Endothelial cell of umbilical vein (primary cell): ENCODE measurements at regions not wholly inside any gene's neighbourhood (a gene's known extent, or its start where the extent isn't known, plus 50 kb on each side); places are given as distances from the start of the nearest gene placed in this dataset.

Source experiments
- BruUV-seq: library from RNA; stranded (reverse); fragments of 400-500 nt; replicated peaks from 2 replicates; lab custom pipeline; 2021; lab: Mats Ljungman, UMichigan
- CTCF ChIA-PET: fragments of 300-600, 350-600 bp; sonication (Branson Sonifier 250); formaldehyde crosslinking; loops from one replicate; lab custom pipeline; 2021; ENCODE audit warnings: antibody characterized with exemption, inconsistent platforms; lab: Charles Lee
- POLR2A ChIA-PET: fragments of 300-600, 350-600 bp; sonication (Branson Sonifier 250); formaldehyde crosslinking; loops from one replicate; lab custom pipeline; 2021; ENCODE audit warnings: antibody characterized with exemption, inconsistent platforms; lab: Charles Lee
- DNase-seq: peaks from one replicate; pipeline ENCODE4 v3.0.0-alpha.2; 2011; ENCODE audit warnings: low read depth, low spot score
- FAIRE-seq: peaks from 2 replicates; lab custom pipeline; 2011; peaks lifted over from hg19 to GRCh38; lab: Jason Lieb, UNC
- H2AFZ ChIP-seq: 2 replicates; pipeline ENCODE4 v1.6.0; 2012; ENCODE audit warnings: low read depth, low read length, control low read depth, inconsistent platforms
- H3K27ac ChIP-seq: 2 replicates; pipeline ENCODE4 v1.5.1; 2011; ENCODE audit warnings: low read depth, mild to moderate bottlenecking, control low read depth, low read length, moderate library complexity; ENCODE audit not compliant: insufficient read depth
- H3K27me3 ChIP-seq, 2 experiments: 2 replicates each; pipeline versions ENCODE4 v1.6.0 to v1.6.1; 2011; ENCODE audit warnings: low read length in 2 of 2, mixed read lengths in 1 of 2; ENCODE audit not compliant: control insufficient read depth in 2 of 2, insufficient read depth in 2 of 2
- H3K36me3 ChIP-seq, 2 experiments: 2 replicates in 1 of 2; 3 replicates in 1 of 2; pipeline ENCODE4 v1.5.1; 2011; ENCODE audit warnings: low read length in 2 of 2, mild to moderate bottlenecking in 1 of 2, moderate library complexity in 1 of 2; ENCODE audit not compliant: control insufficient read depth in 2 of 2, insufficient read depth in 2 of 2; ENCODE audit errors: extremely low read depth in 1 of 2
- H3K4me1 ChIP-seq: 3 replicates; pipeline ENCODE4 v1.5.1; 2011; ENCODE audit warnings: mild to moderate bottlenecking, low read length; ENCODE audit not compliant: control insufficient read depth, insufficient read depth; ENCODE audit errors: extremely low read depth
- H3K4me2 ChIP-seq: 2 replicates; pipeline ENCODE4 v1.6.1; 2011; ENCODE audit warnings: low read length, control low read depth, mixed read lengths; ENCODE audit not compliant: insufficient read depth
- H3K4me3 ChIP-seq, 3 experiments: fragments of 200-600 bp in 1 of 3; sonication (generic), shearing (Covaris generic) in 1 of 3; replicated peaks in 1 of 3; 2 replicates each; pipeline ENCODE4 v1.5.1; 2011 to 2016; ENCODE audit warnings: control low read depth in 3 of 3, low read length in 3 of 3, mild to moderate bottlenecking in 2 of 3, inconsistent platforms in 1 of 3, low read depth in 1 of 3, moderate library complexity in 1 of 3; ENCODE audit not compliant: insufficient read depth in 1 of 3
- H3K79me2 ChIP-seq: 2 replicates; pipeline ENCODE4 v1.6.0; 2012; ENCODE audit warnings: low read length, inconsistent platforms; ENCODE audit not compliant: control insufficient read depth, insufficient read depth
- H3K9ac ChIP-seq: replicated peaks from 2 replicates; pipeline ENCODE3; 2011; ENCODE audit warnings: low read length, control low read depth; ENCODE audit not compliant: insufficient read depth; ENCODE audit errors: extremely low read depth
- H3K9me1 ChIP-seq: replicated peaks from 3 replicates; pipeline ENCODE4 v1.6.0; 2011; ENCODE audit warnings: mild to moderate bottlenecking, low read length; ENCODE audit not compliant: control insufficient read depth, insufficient read depth; ENCODE audit errors: extremely low read depth
- H3K9me3 ChIP-seq: replicated peaks from 2 replicates; pipeline ENCODE4 v1.5.1; 2012; ENCODE audit warnings: low read length, inconsistent platforms; ENCODE audit not compliant: control insufficient read depth, insufficient read depth
- H4K20me1 ChIP-seq: replicated peaks from 2 replicates; pipeline ENCODE3; 2011; ENCODE audit warnings: mild to moderate bottlenecking, low read length; ENCODE audit not compliant: control insufficient read depth, insufficient read depth; ENCODE audit errors: extremely low read depth
- CTCF ChIP-seq, 2 donors: IDR thresholded peaks; 1 replicate in 1 of 2; 2 replicates in 1 of 2; pipeline ENCODE4 v1.5.1; 2011; ENCODE audit warnings: low read length in 2 of 2, mild to moderate bottlenecking in 2 of 2, moderate library complexity in 2 of 2, control low read depth in 1 of 2, inconsistent platforms in 1 of 2, low read depth in 1 of 2; ENCODE audit not compliant: insufficient read depth in 1 of 2; ENCODE audit errors: extremely low read depth in 1 of 2
- EZH2 ChIP-seq: IDR thresholded peaks from 2 replicates; pipeline ENCODE4 v1.6.1; 2012; ENCODE audit warnings: borderline replicate concordance, low read depth, mild to moderate bottlenecking, moderate library complexity, low read length, inconsistent platforms; ENCODE audit not compliant: severe bottlenecking
- FOS ChIP-seq: IDR thresholded peaks from 2 replicates; pipeline ENCODE4 v1.6.1; 2011; ENCODE audit warnings: mild to moderate bottlenecking, low read length, moderate library complexity, borderline replicate concordance; ENCODE audit not compliant: insufficient read depth
- GATA2 ChIP-seq: IDR thresholded peaks from 2 replicates; pipeline ENCODE4 v1.7.0; 2011; ENCODE audit warnings: low read depth, mild to moderate bottlenecking, moderate library complexity, mixed read lengths, low read length; ENCODE audit not compliant: insufficient read length, insufficient read depth
- JUN ChIP-seq: IDR thresholded peaks from 2 replicates; pipeline ENCODE4 v1.6.1; 2011; ENCODE audit warnings: borderline replicate concordance, low read depth; ENCODE audit not compliant: insufficient read length, insufficient read depth
- MAX ChIP-seq: IDR thresholded peaks from 2 replicates; pipeline ENCODE4 v1.6.1; 2011; ENCODE audit not compliant: insufficient read depth, insufficient read length
- MYC ChIP-seq: IDR thresholded peaks from one replicate; pipeline ENCODE4 v1.6.1; 2011; ENCODE audit warnings: mild to moderate bottlenecking, low read depth, low read length
- POLR2A ChIP-seq: IDR thresholded peaks from 2 replicates; pipeline ENCODE4 v1.6.1; 2012; ENCODE audit warnings: low read depth, mild to moderate bottlenecking, control low read depth, low read length
- POLR2AphosphoS5 ChIP-seq: IDR thresholded peaks from 2 replicates; pipeline ENCODE4 v1.6.1; 2012; ENCODE audit warnings: low read depth, mild to moderate bottlenecking, control low read depth, low read length, moderate library complexity; ENCODE audit not compliant: insufficient read depth
- dilution Hi-C: fragments of 300-500 bp; cut with MboI; formaldehyde crosslinking; loops from one replicate; pipeline ENCODE4 v1.15.0; 2019; ENCODE audit warnings: low sequenced_read_pairs; ENCODE audit not compliant: extremely low pct_ligation_motif_present
- intact Hi-C: fragments of 100-400 bp; cut with micrococcal nuclease; formaldehyde crosslinking; loops from one replicate; pipeline ENCODE4 v1.10.0; 2022

DNA sequence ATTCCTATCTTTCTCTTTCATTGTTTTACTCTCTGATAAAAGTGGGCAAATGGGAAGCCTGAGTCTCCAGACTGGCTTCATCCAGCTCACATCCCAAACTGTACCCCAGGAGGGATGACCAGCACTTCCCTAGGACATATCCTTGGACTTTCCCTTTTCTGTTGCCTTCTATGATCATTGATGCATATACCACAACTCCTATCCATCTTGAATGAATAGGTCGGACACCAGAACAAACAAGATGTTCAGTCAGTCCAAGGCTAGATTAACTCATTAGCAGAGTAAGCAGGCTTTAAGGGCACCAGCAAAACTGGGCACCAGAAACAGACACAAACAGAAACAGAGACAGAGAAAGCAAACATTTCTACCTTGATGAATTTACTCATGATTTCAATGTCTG lies 159.1 kb upstream of the RGMB start:
- Histone ChIP-seq H4K20me1 (no peaks in the 10 kb centered on the region), H2AFZ (no peak overlapping the region), H3K4me2 (no peak overlapping the region), H3K9ac (no peak overlapping the region), H3K79me2 (no peaks in the 10 kb centered on the region), H3K27me3 (no peaks in the 10 kb centered on the region), H3K4me3 (no peak overlapping the region), H3K9me1 (no peaks in the 10 kb centered on the region), H3K9me3 (no peaks in the 10 kb centered on the region), H3K27ac (no peak overlapping the region), H3K36me3 (no peaks in the 10 kb centered on the region), H3K4me1 (no peaks in the 10 kb centered on the region)
- BruUV-seq, result no TSS peak
- no peak for DNase-seq
- intact Hi-C loops, result loop anchor here (10.0 kb wide), 1 partner anchor 1190 kb away; no protein-coding TSS in a partner anchor
- TF ChIP-seq POLR2A, result no peak
- TF ChIP-seq EZH2, result no peak
- no peak for TF ChIP-seq GATA2
- TF ChIP-seq CTCF (IDR thresholded peaks at IDR 0.05; ENCODE audit: extremely low read depth in 1 of 2, insufficient read depth in 1 of 2, low read depth in 1 of 2, low read length in 2 of 2), result no peak
- no peak for TF ChIP-seq MYC
- TF ChIP-seq MAX, result no peak
- TF ChIP-seq JUN, result no peak
- TF ChIP-seq POLR2AphosphoS5, result no peak
- no peak for TF ChIP-seq FOS
- ChIA-PET POLR2A (no interaction called here), CTCF (interaction anchor here (1.0 kb wide), 1 partner anchor 8 kb away, joined by 3 read pairs; no protein-coding TSS in a partner anchor)
- no peak for FAIRE-seq
- dilution Hi-C loops, result no loop called here
